Ishikawa (cell line): ENCODE measurements at regions not wholly inside any gene's neighbourhood (a gene's known extent, or its start where the extent isn't known, plus 50 kb on each side); places are given as distances from the start of the nearest gene placed in this dataset.
A peak's percentile ranks its signal among the peaks of the same experiment; 100 is the strongest.

Source experiments
- CEBPB ChIP-seq: IDR thresholded peaks from 2 replicates; pipeline ENCODE4 v1.6.1; 2012
- CREB1 ChIP-seq: IDR thresholded peaks from 2 replicates; pipeline ENCODE4 v1.6.1; 2012; ENCODE audit warnings: low read depth
- EGR1 ChIP-seq: IDR thresholded peaks from 2 replicates; pipeline ENCODE4 v1.6.1; 2012
- EP300 ChIP-seq: IDR thresholded peaks from 2 replicates; pipeline ENCODE4 v1.6.1; 2012; ENCODE audit warnings: borderline replicate concordance
- FOXM1 ChIP-seq: IDR thresholded peaks from 2 replicates; pipeline ENCODE4 v1.6.1; 2012; ENCODE audit warnings: low read depth, borderline replicate concordance
- MAX ChIP-seq: IDR thresholded peaks from 2 replicates; pipeline ENCODE4 v1.6.1; 2012
- NFIC ChIP-seq: IDR thresholded peaks from 2 replicates; pipeline ENCODE4 v1.6.1; 2012
- RAD21 ChIP-seq: IDR thresholded peaks from 2 replicates; pipeline ENCODE4 v1.6.1; 2012; ENCODE audit warnings: low read depth
- REST ChIP-seq: IDR thresholded peaks from 2 replicates; pipeline ENCODE4 v1.6.1; 2012; ENCODE audit warnings: low read depth, mild to moderate bottlenecking
- TAF1 ChIP-seq: IDR thresholded peaks from 2 replicates; pipeline ENCODE4 v1.6.1; 2012; ENCODE audit warnings: low read depth, mild to moderate bottlenecking
- TCF12 ChIP-seq: IDR thresholded peaks from 2 replicates; pipeline ENCODE4 v1.6.1; 2012; ENCODE audit warnings: low read depth
- TEAD4 ChIP-seq: IDR thresholded peaks from 2 replicates; pipeline ENCODE4 v1.6.1; 2012
- USF1 ChIP-seq: IDR thresholded peaks from 2 replicates; pipeline ENCODE4 v1.6.1; 2012
- YY1 ChIP-seq: IDR thresholded peaks from 2 replicates; pipeline ENCODE4 v1.6.1; 2012; ENCODE audit warnings: low read depth
- ZBTB7A ChIP-seq: IDR thresholded peaks from 2 replicates; pipeline ENCODE4 v1.6.1; 2012; ENCODE audit warnings: low read depth

- TF ChIP-seq ZBTB7A, result no peak
- no peak for TF ChIP-seq RAD21
- TF ChIP-seq NFIC, result no peak
- TF ChIP-seq REST, result no peak
- no peak for TF ChIP-seq YY1
- no peak for TF ChIP-seq TEAD4
- TF ChIP-seq TAF1, result no peak
- TF ChIP-seq CREB1, result no peak
- no peak for TF ChIP-seq TCF12
- no peak for TF ChIP-seq CEBPB
- TF ChIP-seq EGR1, result no peak
- TF ChIP-seq MAX, result no peak
- TF ChIP-seq EP300, result no peak
These were observed 95.4 kb downstream of the LSM3 start for GRCh38 chr3:14273901-14274611.

GRCh38 chr3:14274612-14274936 lies 96.0 kb downstream of the LSM3 start:
- TF ChIP-seq MAX, result no peak
- TF ChIP-seq TEAD4, result no peak
- TF ChIP-seq REST, result no peak
- no peak for TF ChIP-seq USF1
- no peak for TF ChIP-seq YY1
- TF ChIP-seq CEBPB, result no peak
- TF ChIP-seq ZBTB7A, result no peak
- TF ChIP-seq EP300, result no peak
- no peak for TF ChIP-seq TAF1
- TF ChIP-seq EGR1, result no peak
- TF ChIP-seq RAD21, result no peak
- no peak for TF ChIP-seq NFIC
- no peak for TF ChIP-seq TCF12
- no peak for TF ChIP-seq FOXM1
- no peak for TF ChIP-seq CREB1

- TF ChIP-seq CREB1, result no peak
- TF ChIP-seq RAD21, result peak; percentile 69
These were observed 96.7 kb downstream of the LSM3 start for GRCh38 chr3:14274999-14275961.

- no peak for TF ChIP-seq CREB1
These were observed 97.6 kb downstream of the LSM3 start for GRCh38 chr3:14275962-14276909.

GRCh38 chr3:14277557-14277956 lies 98.9 kb downstream of the LSM3 start:
- TF ChIP-seq MAX (no peak), CREB1 (no peak), EGR1 (no peak), CEBPB (no peak), ZBTB7A (no peak), USF1 (no peak), TEAD4 (no peak), FOXM1 (no peak), TCF12 (no peak), RAD21 (no peak)
